ENCODE measurements at regions not wholly inside any gene's neighbourhood (a gene's known extent, or its start where the extent isn't known, plus 50 kb on each side); places are given as distances from the start of the nearest gene placed in this dataset.

GRCh38 chr17:34862384-34862783 is 98.9 kb downstream of the CCT6B start:
- no peaks in the 10 kb centered on the region for H3K23me2 ChIP-seq (ENCODE audit: insufficient read length, low read depth, low read length, poor library complexity, severe bottlenecking)
- H3K4me2 ChIP-seq (ENCODE audit: insufficient read depth, insufficient read length, low read length) = no peak overlapping the region
- H3K4me3 Mint-ChIP-seq = no peak overlapping the region
- no peak overlapping the region for H2BK12ac ChIP-seq (ENCODE audit: insufficient read length, low read depth, low read length)
- H2BK15ac ChIP-seq (ENCODE audit: low read depth, low read length) = no peak overlapping the region
- no peaks in the 10 kb centered on the region for H3K79me2 ChIP-seq (ENCODE audit: insufficient read depth, low read length)
- no peak overlapping the region for H3K56ac ChIP-seq (ENCODE audit: insufficient read length, low read depth, low read length)
- H3K79me1 ChIP-seq (ENCODE audit: insufficient read depth, low read depth, low read length, poor library complexity, severe bottlenecking) = no peaks in the 10 kb centered on the region
- no peak overlapping the region; the same call in 1 of the 2 replicates for H3K14ac ChIP-seq (ENCODE audit: insufficient read depth, low read length)
- no peaks in the 10 kb centered on the region for H3K4me1 ChIP-seq (ENCODE audit: insufficient read depth, low read length)
- H3K9me3 Mint-ChIP-seq = peaks cover 5 to 12% of the 10 kb centered on the region in 2 experiments; a peak in 4 of 5 replicates
- H2AK5ac ChIP-seq (ENCODE audit: insufficient read length, low read length) = no peak overlapping the region
- H4K20me1 ChIP-seq (ENCODE audit: control insufficient read depth, insufficient read depth, insufficient read length) = no peaks in the 10 kb centered on the region
- H3K23ac ChIP-seq (ENCODE audit: insufficient read length, low read depth, low read length) = no peak overlapping the region
- no peak overlapping the region for H3K9ac ChIP-seq (ENCODE audit: extremely low read depth, insufficient read length, low read length)
- no peak overlapping the region for H2BK20ac ChIP-seq (ENCODE audit: low read depth, low read length, poor library complexity, severe bottlenecking)
- no peak overlapping the region for H4K91ac ChIP-seq (ENCODE audit: insufficient read length, low read depth, low read length)
- H4K8ac ChIP-seq (replicated peaks; ENCODE audit: insufficient read length, low read depth, low read length) = no peak overlapping the region
- peaks cover 0 to 5% (median 0%) of the 10 kb centered on the region in 3 experiments; a peak in 2 of 7 replicates for H3K36me3 Mint-ChIP-seq (ENCODE audit: insufficient read depth in 1 of 3, low read depth in 3 of 3)
- no peak overlapping the region for H4K5ac ChIP-seq (ENCODE audit: insufficient read length, low read depth, low read length)
- H2BK5ac ChIP-seq (ENCODE audit: insufficient read length, low read length) = no peak overlapping the region
- no peak overlapping the region for H3K18ac ChIP-seq (ENCODE audit: insufficient read length, low read depth, low read length)
- H2BK120ac ChIP-seq (ENCODE audit: low read depth, low read length, poor library complexity, severe bottlenecking) = no peak overlapping the region
- no peaks in the 10 kb centered on the region for H3K9me3 ChIP-seq (ENCODE audit: control insufficient read depth, low read depth, low read length)
- H3K27ac ChIP-seq (ENCODE audit: insufficient read length, low read depth, low read length) = no peak overlapping the region
- H2AFZ ChIP-seq (ENCODE audit: low read length) = no peak overlapping the region
- no peak overlapping the region for H3T11ph ChIP-seq (ENCODE audit: low read length)
- H3K27ac Mint-ChIP-seq = no peak overlapping the region
- H3K4me1 Mint-ChIP-seq = peaks cover 0 to 6% of the 10 kb centered on the region in 2 experiments; a peak in 3 of 4 replicates
- DNase-seq = no peak
- H3K27me3 ChIP-seq (ENCODE audit: insufficient read depth, low read length) = no peaks in the 10 kb centered on the region
- TF ChIP-seq CTCF (conservative IDR thresholded peaks at IDR 0.05) = no peak
- H3K4ac ChIP-seq (ENCODE audit: low read depth, low read length) = no peak overlapping the region
- no CpG with 5 or more reads among the region's 5 CpGs for WGBS (ENCODE audit: extremely low coverage, insufficient read length, low lambda C conversion rate)
- peaks cover 20% of the 10 kb centered on the region for H3K27me3 Mint-ChIP-seq (ENCODE audit: low read depth)

Measured in H9 (cell line).